Midbrain (tissue), 1 donor: ENCODE measurements at regions not wholly inside any gene's neighbourhood (a gene's known extent, or its start where the extent isn't known, plus 50 kb on each side); places are given as distances from the start of the nearest gene placed in this dataset.
"Not testable (repeated sequence)": the region's sequence is repeated elsewhere in the genome, so short reads cannot be mapped to it uniquely, and the experiment has no call there.

ENCODE experiments used
- DNase-seq: peaks from one replicate; lab custom pipeline; 2025; lab: John Stamatoyannopoulos, UW

DNA sequence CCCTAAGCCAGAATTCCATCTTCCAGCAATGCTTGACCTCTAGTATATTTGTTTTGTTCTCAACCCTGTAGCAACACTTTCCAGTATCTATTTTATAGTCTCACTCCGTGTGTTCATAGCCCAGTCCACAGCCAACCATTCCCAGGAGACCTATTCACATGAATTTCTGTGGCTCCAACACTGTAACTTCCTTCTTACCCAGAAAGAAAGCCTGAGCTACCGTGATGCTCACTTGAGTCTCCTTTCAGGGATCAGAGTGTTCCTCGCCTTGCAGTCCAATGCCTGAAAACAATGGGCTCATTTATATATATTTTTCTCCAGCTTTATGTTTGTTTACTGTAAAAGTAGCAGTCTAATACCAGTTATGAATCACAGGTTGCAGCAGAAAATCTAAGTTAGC lies 645.0 kb upstream of the NOVA1 start:
- DNase-seq, result no peak

DNA sequence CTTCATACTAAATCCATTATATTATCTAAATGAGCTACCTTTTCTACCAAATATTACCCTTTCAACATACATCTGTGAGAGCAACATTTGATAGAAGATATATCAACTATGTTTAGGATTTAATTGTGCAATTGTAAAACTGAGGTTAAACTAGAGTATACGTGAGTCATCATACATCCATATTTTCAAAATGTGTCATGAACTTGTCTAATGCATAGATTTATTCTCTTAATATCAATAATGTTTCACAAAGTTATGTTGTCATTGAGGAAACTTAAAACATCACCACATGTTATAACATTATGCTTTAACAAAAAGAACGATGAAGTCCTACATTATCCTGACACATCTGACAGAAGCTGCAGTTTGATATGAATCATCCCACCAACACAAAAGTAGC lies 645.5 kb upstream of the NOVA1 start:
- DNase-seq, result no peak

DNA sequence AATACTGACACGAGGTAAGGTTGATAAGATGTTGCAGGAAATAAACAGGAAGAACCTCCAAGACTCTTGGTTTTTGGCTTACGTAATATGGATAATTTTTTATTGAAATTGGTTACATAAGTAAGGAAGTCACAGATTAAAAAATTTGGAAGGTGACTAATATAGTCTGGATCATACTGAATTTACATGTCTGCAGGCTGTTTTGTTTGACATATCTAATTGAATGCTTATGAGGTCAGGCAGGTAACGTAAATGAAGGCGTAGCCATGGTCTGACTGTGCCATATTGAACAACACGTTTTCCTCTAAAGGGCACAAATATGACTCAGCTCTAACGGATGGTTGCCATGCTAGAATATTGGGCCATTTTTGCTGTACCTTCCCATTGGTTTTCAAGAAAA lies 648.1 kb upstream of the NOVA1 start:
- no peak for DNase-seq

DNA sequence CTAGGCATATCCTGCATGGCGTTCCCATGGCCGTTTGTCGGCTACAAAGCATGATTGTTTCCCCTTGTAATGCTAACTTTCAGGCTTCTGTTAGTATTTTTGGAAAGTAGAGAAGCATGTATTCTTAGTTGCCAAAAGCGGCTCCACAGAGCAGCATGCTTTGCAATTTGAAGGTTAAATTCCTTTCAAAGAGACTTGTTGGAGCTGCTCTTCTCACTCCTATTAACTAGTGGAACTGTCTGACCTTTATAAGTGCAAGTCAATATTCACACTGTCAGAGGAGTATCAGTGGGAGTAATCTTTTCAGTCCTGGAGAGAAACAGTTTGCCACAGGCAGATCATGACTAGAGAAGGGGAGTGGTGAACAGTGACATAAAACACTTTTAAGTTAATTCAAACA lies 656.1 kb upstream of the NOVA1 start:
- DNase-seq, result no peak

DNA sequence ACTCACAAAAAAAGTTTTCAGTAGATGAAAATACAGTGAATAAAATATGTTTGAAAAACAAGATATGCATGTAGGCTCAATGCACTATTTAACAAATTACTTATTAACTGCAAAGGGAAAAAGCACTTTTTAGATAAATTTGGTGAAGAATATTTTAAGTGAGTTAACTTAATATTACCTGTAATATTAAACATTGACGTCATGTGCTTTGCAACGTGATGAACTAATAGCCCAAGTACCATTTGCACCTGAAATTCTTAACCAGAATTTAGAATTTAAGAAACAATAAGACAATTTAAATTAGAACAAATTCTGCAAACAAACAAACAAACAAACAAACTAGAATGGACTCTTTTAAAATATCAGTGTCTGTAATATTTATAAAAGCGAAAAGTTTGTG lies 659.0 kb upstream of the NOVA1 start:
- no peak for DNase-seq

DNA sequence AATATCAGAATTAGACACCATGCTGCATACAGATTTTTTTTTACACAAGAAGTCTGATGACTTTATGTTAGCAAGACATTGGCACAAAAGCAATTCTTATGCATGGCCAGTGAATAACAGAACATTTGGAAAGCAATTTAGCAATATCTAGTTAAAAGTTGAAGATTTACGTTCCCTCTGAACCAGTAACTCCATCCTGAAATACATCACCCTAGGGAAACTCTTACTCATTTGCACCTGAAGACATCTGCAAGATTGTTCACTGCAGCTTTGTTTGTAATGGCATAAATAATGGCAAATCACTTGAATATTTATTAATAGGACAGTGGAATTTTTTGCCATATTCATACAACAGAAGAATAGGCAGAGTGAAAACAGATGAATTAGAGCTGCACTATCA lies 670.0 kb upstream of the NOVA1 start:
- no peak for DNase-seq

DNA sequence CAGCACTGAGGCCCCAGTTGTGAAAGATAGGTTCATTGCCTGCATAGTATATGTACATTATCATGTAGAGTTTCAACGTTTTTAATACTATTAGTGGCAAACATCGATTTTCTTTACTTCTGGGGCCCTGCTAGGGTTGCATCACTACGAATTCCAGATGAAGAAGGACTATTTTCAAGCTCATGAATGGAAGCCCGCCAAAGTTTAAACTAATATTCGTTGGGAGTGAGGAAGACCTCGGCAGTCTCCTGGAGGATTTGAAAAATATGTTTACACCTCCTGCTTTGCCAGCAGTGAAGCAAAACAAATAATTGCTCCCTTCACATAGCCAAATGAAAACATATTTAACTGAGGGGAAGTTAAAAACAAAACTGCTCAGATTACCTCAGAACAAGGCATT lies 672.9 kb upstream of the NOVA1 start:
- no peak for DNase-seq

DNA sequence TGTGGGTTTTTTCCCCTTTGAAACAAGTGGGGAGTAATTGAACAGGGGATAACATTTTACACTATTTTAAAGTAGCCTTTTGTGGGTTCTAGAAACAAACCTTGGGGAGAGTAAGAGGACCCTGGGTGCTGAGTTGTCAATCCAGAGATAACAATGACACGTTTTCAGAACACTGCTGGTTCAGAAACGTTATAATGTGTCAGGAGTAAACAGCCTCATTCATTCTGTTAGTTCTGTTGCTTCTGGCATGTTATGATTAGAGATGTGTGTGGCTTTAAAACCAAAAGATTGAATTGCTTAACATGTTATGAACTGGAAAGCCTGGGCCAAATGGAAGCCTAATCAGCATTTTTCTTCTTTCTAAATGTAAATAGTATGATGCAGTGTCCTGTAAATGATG lies 680.5 kb upstream of the NOVA1 start:
- no peak for DNase-seq

DNA sequence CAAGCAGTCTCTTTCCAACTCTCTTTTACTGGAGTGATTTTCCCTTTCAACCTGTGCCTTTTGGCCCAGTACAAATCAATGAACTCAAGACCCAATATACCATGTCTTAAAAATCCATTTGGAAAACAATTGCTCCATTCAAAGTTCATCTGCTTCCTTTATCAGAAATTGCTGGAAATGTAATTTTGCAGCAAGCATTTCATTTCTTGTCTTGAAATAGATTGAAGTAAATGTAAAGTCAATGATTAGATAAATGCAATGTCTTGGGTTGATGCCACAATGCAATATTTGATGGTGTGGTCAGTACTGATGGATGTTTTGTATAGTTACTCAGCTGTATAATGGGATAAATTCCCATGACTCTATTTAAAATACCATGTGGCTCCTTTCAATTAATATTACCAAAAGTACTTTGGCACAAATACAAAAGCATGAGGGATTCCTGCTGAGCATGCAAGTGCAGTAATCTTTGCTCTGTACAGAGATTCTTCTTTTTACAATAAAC lies 707.7 kb upstream of the NOVA1 start:
- no peak for DNase-seq

DNA sequence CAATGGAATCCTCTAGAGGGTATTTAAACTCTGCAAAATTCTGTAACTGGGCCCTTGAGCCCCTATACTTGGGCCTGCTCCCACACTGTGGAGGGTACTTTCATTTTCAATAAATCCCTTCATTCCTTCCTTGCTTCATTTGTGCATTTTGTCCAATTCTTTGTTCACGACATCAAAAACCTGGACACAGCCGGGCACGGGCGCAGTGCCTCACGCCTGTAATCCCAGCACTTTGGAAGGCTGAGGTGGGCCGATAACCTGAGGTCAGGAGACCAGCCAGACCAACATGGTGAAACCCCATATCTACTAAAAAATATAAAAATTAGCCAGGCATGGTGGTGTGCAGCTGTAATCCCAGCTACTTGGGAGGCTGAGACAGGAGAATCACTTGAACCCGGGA lies 714.9 kb upstream of the NOVA1 start:
- not testable (repeated sequence) for DNase-seq

DNA sequence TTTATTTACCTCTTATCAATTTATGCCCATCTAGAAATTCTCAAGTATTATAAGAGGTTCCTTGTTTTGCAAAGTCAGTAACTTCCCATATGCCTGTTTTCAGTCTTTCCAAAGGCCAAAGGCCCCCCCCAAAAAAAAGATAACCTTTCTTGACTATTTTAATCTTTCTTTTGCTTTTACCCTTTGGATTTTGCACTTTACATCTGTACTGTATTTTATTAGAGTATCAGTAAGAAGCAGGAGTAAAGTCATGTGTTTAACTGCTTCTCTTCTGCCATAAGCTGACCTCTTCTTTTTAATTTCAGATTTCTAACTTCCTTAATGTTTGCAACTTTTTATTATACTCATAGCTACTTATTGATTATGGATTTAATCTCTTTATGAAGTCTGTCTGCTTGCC lies 716.4 kb upstream of the NOVA1 start:
- DNase-seq, result no peak

DNA sequence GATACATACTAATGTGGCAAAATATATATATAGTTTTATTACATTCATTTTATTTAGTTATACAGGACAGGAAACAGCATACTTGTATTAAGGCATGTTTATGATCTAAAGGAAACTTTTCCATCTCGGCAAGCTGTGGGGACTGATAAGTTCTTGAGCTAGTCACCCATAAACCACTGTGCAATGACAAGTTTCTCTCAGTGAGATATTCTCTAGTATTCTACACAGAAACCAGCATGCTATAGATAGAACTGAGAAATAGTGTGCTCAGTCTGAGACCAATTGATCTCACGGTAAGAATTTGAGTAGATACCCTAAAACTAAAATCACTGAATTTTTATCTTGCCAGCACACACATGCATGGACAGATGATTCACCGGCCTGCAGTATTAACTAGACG lies 717.6 kb upstream of the NOVA1 start:
- no peak for DNase-seq

DNA sequence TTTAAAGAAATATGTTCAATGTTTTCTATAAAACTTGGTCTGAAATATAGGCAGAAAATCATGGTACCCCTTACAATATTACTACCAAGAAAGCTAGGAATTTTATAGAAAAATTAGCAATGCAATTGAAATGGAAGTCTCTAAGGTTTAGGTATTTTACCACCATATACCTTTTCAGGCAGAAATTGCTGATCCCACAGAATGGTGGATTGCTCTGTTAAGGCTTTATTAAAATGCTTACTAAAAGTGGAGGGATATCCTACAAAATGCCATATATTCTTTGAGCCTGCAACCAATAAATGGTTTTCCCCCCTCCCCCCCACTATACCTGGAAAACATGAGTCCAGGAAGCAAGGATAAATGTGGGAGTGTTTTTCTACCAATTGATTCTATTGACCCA lies 718.1 kb upstream of the NOVA1 start:
- DNase-seq, result no peak

DNA sequence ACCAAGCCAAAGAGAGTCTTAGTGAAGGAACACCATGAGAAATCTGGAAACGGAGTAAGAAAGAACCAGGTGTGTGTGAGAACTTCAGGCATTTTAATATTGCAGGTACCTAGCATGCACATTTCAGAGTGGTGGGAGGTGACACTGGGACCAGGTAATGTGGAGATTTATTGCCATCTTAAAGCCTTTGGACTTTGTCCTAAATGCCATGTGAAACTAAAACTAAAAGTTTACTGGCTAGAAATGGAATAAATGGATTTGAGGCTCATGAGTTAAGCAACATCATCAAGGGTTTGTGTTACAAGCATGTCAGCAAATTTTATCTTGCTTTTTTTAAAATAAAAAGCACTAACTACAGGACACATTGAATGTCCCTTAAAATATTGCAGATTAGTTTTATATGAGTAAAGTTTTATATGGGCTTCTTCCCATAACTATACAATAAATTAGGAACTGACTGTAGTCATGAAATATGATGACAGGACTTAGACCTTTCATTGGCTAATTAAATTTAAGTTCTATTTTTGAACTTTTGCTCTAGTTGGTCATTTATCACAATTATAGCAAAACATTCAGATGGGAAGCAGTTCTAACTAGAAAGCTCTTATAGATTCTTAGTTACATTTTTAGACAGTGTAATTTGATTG lies 721.1 kb upstream of the NOVA1 start:
- DNase-seq, result no peak

DNA sequence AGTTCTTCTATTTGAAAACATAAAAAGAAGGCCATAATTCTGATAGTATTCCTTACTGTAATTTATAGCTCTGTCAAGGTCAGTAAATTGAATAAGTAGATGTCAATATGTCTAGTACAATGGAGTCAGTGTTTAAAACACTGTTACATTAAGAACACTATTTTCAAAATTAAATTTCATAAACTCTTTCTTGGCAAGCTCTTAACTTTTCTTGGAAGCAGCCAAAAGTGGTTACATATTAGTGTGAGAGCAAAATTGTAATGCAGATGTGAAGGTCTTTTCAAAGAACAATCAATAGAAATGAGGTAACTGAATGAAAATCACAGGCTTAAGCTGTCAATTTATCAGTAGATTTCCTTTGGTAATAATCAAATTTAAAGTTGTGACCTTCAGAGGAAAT lies 722.4 kb upstream of the NOVA1 start:
- DNase-seq, result no peak

DNA sequence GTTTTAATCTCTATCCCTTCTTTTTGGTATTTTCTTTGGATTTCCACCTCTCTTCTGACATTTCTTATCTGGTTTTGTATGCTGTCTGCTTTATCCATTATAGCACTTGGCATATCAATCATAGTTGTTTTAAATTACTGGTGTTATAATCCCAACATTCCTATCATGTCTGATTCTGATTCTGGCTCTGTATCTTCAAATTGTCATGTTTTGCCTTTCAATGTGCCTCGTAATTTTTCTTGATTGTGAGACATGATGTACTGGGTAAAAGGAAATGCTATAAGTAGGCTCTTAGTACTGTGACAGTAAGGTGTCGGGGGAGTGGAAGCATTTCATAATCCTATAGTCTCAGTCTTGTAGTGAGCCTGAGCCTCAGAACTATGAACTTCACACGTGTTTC lies 729.3 kb upstream of the NOVA1 start:
- DNase-seq, result no peak

DNA sequence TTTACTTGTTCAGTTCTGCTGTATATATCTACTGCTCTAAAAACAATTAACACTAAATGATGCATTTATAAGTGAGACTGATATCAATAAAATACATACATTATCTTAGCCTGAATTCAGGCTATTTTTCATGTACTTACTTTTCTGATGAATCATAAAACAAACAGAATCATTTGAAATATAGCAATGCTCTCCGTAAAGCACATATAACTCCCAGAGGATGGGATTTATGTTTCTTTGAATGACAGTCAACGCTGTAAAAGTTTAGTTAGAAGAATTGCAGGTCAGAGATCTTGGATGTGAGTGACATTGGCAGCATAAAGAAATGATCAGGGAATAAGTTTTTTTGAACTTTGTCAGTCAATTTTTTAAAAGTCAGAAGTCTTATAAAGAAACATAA lies 740.2 kb upstream of the NOVA1 start:
- no peak for DNase-seq

DNA sequence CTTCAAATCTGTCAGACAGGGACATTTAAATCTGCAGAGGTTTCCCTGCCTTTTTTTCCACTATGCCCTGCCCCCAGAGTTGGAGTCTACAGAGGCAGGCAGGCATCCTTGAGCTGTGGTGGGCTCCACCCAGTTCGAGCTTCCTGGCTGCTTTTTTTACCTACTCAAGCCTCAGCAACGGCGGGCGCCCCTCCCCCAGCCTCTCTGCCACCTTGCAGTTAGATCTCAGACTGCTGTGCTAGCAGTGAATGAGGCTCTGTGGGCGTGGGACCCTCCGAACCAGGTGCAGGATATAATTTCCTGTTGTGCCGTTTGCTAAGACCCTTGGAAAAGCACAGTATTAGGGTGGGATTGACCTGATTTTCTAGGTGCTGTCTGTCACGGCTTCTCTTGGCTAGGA lies 765.2 kb upstream of the NOVA1 start:
- DNase-seq, result not testable (repeated sequence)

DNA sequence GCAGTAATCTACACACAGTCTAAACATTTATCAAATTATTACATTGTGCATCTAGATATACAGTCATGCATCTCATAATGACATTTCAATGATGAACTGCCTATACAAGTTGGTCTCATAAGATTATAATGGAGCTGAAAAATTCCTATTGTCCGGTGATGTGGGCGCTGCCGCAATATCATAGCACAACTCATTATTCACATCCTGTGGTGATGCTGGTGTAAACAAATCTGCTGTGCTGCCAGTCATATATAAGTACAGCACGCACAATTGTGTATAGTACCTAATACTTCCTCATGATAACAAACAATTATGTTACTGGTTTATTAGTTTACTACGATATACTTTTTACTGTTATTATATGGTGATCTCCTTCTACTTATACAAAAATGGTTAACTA lies 768.8 kb upstream of the NOVA1 start:
- DNase-seq, result no peak

DNA sequence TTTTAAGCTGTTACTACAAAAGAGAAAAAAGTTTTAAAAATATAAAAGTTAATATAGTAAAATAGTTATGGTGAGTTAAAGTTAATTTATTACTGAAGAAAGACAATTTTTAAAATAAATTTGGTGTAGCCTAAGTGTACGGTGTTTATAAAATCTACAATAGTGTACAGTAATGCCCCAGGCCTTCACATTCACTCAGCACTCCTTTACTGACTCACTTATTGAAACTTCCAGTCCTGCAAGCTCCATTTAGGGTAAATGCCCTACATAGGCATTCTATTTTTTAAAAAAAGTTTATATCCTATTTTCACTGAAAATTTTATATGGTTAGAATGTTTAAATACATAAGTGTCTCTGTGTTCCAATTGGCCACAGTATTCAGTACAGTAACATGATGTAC lies 769.5 kb upstream of the NOVA1 start:
- no peak for DNase-seq

DNA sequence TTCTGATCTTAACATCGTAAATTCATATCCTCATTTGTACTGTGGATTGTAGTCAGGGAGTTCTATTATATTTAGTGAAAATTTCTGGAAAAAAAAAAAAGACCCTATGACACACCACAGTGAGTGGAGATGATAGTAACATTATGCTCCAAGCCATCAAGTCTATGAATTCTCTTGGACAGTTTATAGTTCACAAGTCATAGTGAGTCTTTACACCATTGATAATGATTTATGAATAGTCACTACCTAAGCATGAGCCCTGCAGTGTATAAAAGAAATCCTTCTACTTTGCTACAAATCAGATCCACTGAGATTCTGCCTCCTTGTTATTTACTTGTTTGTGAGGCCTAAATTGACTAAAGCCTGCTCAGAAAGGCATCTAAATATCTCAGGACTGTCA lies 772.2 kb upstream of the NOVA1 start:
- DNase-seq, result no peak

DNA sequence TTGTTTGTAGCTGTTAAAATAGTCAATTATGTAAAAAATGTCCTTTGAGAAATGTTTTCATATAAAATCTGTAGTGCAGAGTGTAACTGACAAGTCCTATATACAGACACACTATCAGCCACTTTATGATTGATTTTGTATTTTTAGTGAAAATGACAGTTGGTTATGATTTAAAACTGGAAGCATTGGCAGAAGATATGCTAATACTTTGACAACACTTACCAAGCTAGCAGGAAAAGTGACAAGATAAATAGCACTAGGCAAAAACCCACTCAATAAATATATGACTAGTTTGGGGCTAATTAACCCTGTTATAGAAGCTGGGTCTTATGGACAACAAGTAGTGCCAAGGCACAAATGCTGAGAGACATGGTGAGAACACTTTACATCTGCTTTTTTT lies 772.9 kb upstream of the NOVA1 start:
- no peak for DNase-seq

DNA sequence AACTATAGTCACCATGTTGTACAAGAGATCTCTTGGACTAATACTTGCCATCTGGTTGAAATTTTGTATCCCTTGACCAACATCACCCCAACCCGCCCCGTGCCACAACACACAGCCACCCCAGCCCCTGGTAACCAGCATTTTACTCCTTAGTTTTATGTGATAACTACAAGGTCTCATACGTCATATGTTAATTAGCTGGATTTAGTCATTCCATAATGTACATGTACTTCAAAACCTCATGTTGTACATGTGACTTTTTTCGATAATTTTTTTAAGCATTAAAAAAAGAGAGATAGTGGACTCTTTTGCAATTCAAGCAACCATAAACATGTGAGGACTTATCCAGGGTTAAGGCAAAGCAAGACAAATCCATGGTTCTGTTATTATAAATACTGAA lies 773.4 kb upstream of the NOVA1 start:
- no peak for DNase-seq

DNA sequence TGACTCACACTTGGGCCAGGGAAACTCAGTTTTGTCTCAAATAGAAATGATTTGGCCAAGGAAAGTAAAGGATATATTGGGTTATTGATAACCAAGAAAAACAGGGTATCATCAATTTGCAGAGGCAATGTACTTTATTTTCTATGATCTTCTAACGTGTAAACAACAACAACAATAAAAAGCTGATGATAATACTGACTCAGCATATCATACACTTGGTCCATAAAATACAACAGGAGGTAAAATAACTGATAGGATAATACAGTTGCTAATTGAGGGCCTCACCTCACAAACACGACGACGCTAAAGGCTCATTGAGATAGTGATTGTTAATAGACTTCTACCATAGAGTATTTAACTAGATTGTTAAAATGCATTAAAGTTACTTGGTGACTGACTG lies 774.0 kb upstream of the NOVA1 start:
- DNase-seq, result no peak

DNA sequence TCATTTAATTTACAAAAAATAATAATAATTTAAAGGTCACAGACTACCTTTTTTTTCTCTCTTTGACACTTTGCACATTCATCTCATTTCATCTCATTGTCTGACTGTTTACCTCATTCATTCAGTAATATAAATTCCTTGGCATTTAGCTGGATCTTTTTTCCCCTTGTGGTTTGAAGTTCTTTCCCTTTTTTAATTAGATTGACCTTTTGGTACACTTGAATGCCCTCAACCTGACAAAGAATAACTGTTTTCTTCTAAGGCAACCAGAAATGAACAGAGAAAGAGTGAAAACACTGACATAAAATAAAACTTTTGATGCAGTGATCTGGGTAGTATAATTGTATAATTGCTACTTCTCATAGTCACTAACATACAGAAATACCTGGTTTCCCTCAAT lies 774.9 kb upstream of the NOVA1 start:
- DNase-seq, result no peak
